ENCODE measurements at regions not wholly inside any gene's neighbourhood (a gene's known extent, or its start where the extent isn't known, plus 50 kb on each side); places are given as distances from the start of the nearest gene placed in this dataset.

DNA sequence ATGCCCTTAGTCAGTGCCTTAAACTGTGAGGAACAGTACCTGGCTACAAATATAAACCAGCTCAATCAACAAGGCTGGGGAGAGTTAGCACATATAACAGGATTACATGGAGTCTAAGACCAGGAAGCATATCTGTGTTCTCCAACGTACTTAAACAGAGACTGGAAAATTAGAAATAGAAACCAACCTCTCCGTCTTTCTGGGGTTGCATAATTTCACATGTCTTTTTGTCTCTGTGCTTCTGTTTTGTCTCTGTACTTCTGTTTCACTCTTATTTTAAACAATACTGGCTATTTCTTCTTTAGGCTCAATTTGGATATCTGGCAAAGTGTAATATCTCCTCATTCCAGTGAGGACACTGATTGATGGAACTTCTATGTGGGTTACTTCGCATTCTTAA lies 749.0 kb upstream of the ZEB2 start:
- peaks cover 0 to 8% (median 3%) of the 10 kb centered on the region in 3 donors for H3K36me3 Mint-ChIP-seq
- peaks cover 3 to 10% (median 4%) of the 10 kb centered on the region in 3 donors for H3K27me3 Mint-ChIP-seq (ENCODE audit: low read depth in 3 of 3)
- no peaks in the 10 kb centered on the region for H3K4me1 Mint-ChIP-seq
- no peak for DNase-seq
- H3K27ac Mint-ChIP-seq, result no peak overlapping the region
- no peak overlapping the region for H3K4me3 Mint-ChIP-seq
- H3K9me3 Mint-ChIP-seq, result peaks cover 6 to 24% (median 9%) of the 10 kb centered on the region in 6 donors

- Mint-ChIP-seq H3K36me3 (peaks cover 0 to 7% (median 3%) of the 10 kb centered on the region in 3 donors), H3K9me3 (peaks cover 0 to 11% (median 7%) of the 10 kb centered on the region in 6 donors), H3K4me3 (no peak overlapping the region), H3K27ac (no peak overlapping the region), H3K4me1 (no peaks in the 10 kb centered on the region), H3K27me3 (ENCODE audit: low read depth in 3 of 3) (peaks cover 3 to 9% (median 5%) of the 10 kb centered on the region in 3 donors)
- no peak for DNase-seq
Measured at GRCh38 chr2:145267451-145267850, 747.5 kb upstream of the ZEB2 start.

GRCh38 chr2:145265244-145265643 lies 745.3 kb upstream of the ZEB2 start:
- Mint-ChIP-seq H3K36me3 (peaks cover 0 to 3% (median 0%) of the 10 kb centered on the region in 3 donors), H3K9me3 (peaks cover 0 to 2% (median 0%) of the 10 kb centered on the region in 6 donors), H3K27me3 (ENCODE audit: low read depth in 3 of 3) (peaks cover 8 to 18% (median 10%) of the 10 kb centered on the region in 3 donors), H3K4me1 (peaks cover 3 to 4% of the 10 kb centered on the region in 2 donors), H3K4me3 (no peak overlapping the region), H3K27ac (no peak overlapping the region)
- no peak for DNase-seq

- H3K36me3 Mint-ChIP-seq, result peaks cover 0 to 3% (median 0%) of the 10 kb centered on the region in 3 donors
- DNase-seq, result no peak
- no peak overlapping the region for H3K27ac Mint-ChIP-seq
- peaks cover 20 to 22% of the 10 kb centered on the region in 2 donors for H3K4me1 Mint-ChIP-seq
- H3K4me3 Mint-ChIP-seq, result no peak overlapping the region
- H3K9me3 Mint-ChIP-seq, result peaks cover 0 to 2% (median 0%) of the 10 kb centered on the region in 6 donors
- H3K27me3 Mint-ChIP-seq (ENCODE audit: low read depth in 3 of 3), result peaks cover 15 to 39% (median 19%) of the 10 kb centered on the region in 3 donors
Measured at GRCh38 chr2:145260674-145261073, 740.8 kb upstream of the ZEB2 start.

DNA sequence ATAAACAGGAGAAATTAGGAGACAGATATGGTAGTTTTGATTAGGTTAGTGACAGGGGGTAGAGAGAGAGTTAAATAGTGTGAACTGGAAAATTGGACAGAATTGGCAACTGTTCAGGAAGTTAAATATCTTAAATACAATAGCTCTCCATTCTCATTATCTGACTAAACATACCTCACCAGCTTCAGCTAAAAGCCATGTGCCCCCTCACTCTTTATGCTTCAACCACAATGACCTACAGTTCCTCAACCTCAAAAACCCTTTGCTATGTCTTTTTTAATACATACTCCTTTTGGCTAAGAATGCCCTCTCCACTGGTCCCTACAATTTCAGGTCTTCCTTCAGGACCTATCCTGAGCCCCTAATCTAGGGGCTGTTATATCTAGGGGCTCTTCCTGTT lies 740.2 kb upstream of the ZEB2 start:
- Mint-ChIP-seq H3K27me3 (ENCODE audit: low read depth in 3 of 3) (peaks cover 15 to 40% (median 19%) of the 10 kb centered on the region in 3 donors), H3K9me3 (peaks cover 0 to 2% (median 0%) of the 10 kb centered on the region in 6 donors), H3K27ac (no peak overlapping the region), H3K36me3 (peaks cover 0 to 2% (median 0%) of the 10 kb centered on the region in 3 donors), H3K4me1 (peaks cover 20 to 22% of the 10 kb centered on the region in 2 donors), H3K4me3 (peak overlapping the region in 1 of 5 donors; percentile 59)
- DNase-seq, result no peak

- Mint-ChIP-seq H3K4me3 (peak overlapping the region; percentile 3 to 60 (median 19)), H3K27ac (no peak overlapping the region), H3K9me3 (peaks cover 0 to 3% (median 0%) of the 10 kb centered on the region in 6 donors), H3K27me3 (ENCODE audit: low read depth in 3 of 3) (peaks cover 19 to 37% (median 20%) of the 10 kb centered on the region in 3 donors), H3K36me3 (no peaks in the 10 kb centered on the region), H3K4me1 (peaks cover 20 to 22% of the 10 kb centered on the region in 2 donors)
- peak; percentile 59 to 73 (median 66) for DNase-seq
Measured at GRCh38 chr2:145258903-145259579, 739.1 kb upstream of the ZEB2 start.

- H3K4me1 Mint-ChIP-seq, result peaks cover 20 to 22% of the 10 kb centered on the region in 2 donors
- peaks cover 19 to 37% (median 20%) of the 10 kb centered on the region in 3 donors for H3K27me3 Mint-ChIP-seq (ENCODE audit: low read depth in 3 of 3)
- no peak overlapping the region for H3K4me3 Mint-ChIP-seq
- no peak overlapping the region for H3K27ac Mint-ChIP-seq
- no peak for DNase-seq
- peaks cover 0 to 3% (median 0%) of the 10 kb centered on the region in 6 donors for H3K9me3 Mint-ChIP-seq
- H3K36me3 Mint-ChIP-seq, result no peaks in the 10 kb centered on the region
Measured at GRCh38 chr2:145257931-145258330, 738.0 kb upstream of the ZEB2 start.

DNA sequence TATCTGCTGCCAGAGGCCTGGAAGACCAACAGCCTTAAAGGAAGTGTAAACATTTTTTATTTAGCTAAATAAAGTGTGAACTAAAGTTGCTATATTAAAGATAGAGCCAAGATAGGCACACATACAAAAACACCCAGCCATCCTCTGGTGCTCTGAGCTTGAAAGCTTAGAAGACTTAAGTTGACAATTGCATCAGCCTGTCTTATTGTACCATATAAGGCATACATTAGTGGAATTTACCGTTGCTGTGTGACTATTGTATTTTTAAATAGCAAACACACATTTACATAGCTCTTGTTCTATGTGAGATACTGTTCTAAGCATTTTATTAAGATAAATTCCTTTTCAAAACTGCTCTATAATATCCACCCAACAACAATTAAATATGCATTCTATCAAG lies 736.6 kb upstream of the ZEB2 start:
- no peak for DNase-seq
- no peak overlapping the region for H3K4me3 Mint-ChIP-seq
- peaks cover 0 to 3% (median 0%) of the 10 kb centered on the region in 6 donors for H3K9me3 Mint-ChIP-seq
- H3K27me3 Mint-ChIP-seq (ENCODE audit: low read depth in 3 of 3), result peaks cover 14 to 33% (median 16%) of the 10 kb centered on the region in 3 donors
- no peak overlapping the region for H3K27ac Mint-ChIP-seq
- H3K4me1 Mint-ChIP-seq, result peaks cover 20 to 22% of the 10 kb centered on the region in 2 donors
- no peaks in the 10 kb centered on the region for H3K36me3 Mint-ChIP-seq

DNA sequence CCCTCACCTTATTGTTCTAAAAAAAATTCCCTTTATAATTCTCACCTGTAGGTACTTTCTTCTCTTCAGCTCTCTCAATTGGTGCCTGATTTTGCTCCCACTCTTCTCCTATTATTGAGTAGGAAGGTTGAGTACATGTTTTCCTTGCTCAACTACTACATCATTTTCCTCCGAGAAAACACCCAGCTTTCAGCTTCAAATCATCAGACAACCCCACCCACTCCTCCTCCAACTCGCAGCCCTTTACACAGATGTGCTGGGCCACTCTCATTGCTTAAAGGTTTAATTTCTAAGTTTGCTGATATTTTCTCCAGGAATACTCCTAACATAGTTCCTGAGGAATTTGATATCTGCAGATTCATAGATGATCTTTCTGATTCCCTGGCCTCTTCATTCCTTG lies 734.4 kb upstream of the ZEB2 start:
- H3K4me3 Mint-ChIP-seq, result no peak overlapping the region
- H3K36me3 Mint-ChIP-seq, result no peaks in the 10 kb centered on the region
- H3K27me3 Mint-ChIP-seq (ENCODE audit: low read depth in 3 of 3), result peaks cover 11 to 18% (median 13%) of the 10 kb centered on the region in 3 donors
- peaks cover 8 to 9% of the 10 kb centered on the region in 2 donors for H3K4me1 Mint-ChIP-seq
- no peak overlapping the region for H3K27ac Mint-ChIP-seq
- DNase-seq, result no peak
- H3K9me3 Mint-ChIP-seq, result peaks cover 0 to 2% (median 0%) of the 10 kb centered on the region in 6 donors

DNA sequence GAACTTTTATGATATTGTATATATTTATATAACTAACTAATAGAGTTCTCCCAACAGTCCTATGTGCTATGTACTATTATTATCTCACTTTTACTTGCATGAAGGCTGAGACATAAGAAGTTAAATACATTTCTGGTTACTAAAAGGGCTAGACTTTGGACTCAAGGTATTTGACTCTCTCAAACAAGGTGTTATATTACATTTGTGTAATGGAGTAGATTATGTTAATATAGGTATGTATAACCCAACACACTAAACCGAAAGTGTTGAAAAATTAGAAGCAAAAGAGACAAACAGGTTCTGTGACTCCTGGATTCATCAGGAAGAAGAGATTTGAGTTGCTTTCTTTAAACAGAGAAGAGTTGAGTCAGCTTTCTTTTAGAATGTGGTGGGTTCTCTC lies 733.6 kb upstream of the ZEB2 start:
- Mint-ChIP-seq H3K27me3 (ENCODE audit: low read depth in 3 of 3) (peaks cover 7 to 10% (median 8%) of the 10 kb centered on the region in 3 donors), H3K4me3 (no peak overlapping the region), H3K27ac (no peak overlapping the region), H3K36me3 (no peaks in the 10 kb centered on the region), H3K4me1 (peaks cover under 1% of the 10 kb centered on the region in 2 donors), H3K9me3 (peaks cover 0 to 2% (median 0%) of the 10 kb centered on the region in 6 donors)
- DNase-seq, result no peak

DNA sequence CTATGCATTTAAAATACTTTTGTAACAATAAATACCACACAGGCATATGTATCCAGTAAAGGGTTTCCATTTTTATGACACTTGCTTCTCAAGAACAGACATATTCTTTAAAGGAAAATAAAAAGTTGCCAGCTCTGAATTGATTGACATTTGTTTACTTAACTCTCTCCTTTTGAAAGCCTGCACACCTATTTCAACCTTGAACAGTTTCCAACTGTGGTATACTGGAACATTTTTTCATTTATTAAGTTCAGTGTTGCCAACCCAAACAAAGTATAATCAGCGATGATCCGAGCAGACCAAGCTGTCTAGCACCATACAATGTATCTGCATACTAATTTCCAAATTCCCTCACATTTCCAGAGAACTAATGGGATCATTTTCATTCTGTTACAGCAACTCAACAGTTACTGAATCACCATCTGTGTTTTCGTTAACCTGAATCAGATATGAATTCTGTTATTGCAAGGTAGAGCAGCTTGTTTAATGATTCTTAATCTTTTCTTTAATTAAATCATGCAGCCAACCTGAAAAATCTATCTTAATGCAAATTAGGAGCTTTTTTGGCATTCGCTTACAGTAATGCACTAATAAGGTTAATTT lies 725.5 kb upstream of the ZEB2 start:
- H3K27me3 Mint-ChIP-seq (ENCODE audit: low read depth in 3 of 3), result peaks cover 4 to 13% (median 6%) of the 10 kb centered on the region in 3 donors

DNA sequence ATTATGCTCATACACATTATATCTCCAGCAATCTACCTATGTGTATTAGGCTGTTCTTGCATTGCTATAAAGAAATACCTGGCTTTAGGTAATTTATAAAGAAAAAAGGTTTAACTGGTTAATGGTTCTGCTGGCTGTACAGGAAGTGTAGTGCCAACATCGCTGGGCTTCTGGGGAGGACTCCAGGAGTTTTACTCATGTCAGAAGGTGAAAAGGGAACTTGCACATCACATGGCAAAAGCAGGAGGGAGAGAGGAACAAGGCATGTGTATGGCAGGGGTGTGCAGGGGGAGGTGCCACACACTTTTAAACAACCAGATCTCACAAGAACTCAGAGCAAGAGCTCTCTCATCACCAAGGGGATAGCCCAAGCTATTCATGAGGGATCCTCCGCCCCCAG lies 715.4 kb upstream of the ZEB2 start:
- Mint-ChIP-seq H3K27ac (no peak overlapping the region), H3K27me3 (ENCODE audit: low read depth in 3 of 3) (peaks cover 2 to 10% (median 8%) of the 10 kb centered on the region in 3 donors), H3K36me3 (peaks cover 0 to 9% (median 0%) of the 10 kb centered on the region in 3 donors), H3K4me3 (no peak overlapping the region), H3K4me1 (no peaks in the 10 kb centered on the region), H3K9me3 (no peaks in the 10 kb centered on the region)
- DNase-seq, result no peak

More for the DNA sequence above, 725.5 kb upstream of the ZEB2 start:
- Mint-ChIP-seq H3K27ac (no peak overlapping the region), H3K9me3 (peaks cover 0 to 1% (median 0%) of the 10 kb centered on the region in 6 donors), H3K4me3 (no peak overlapping the region), H3K4me1 (no peaks in the 10 kb centered on the region), H3K36me3 (no peaks in the 10 kb centered on the region)
- no peak for DNase-seq

DNA sequence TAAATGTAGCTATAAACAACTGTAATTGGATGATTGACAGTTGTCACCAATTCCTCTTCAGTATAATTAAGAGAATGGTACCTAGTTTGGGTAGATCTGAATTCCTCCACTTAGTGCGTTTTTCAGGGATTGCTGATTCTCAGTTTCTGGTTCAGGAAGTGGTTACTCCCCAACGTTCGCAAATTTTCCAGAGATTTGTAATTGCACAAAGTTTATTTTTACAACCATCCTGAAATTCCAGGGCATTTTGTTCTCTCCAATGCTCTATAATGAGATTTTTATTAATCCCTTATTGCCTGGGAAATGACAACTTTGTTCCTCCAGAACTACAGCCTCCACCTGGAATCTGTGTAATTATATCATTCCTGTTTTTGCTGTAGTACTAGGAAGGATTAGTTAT lies 710.6 kb upstream of the ZEB2 start:
- no peak overlapping the region for H3K4me3 Mint-ChIP-seq
- peaks cover 0 to 4% (median 3%) of the 10 kb centered on the region in 3 donors for H3K36me3 Mint-ChIP-seq
- no peak overlapping the region for H3K27ac Mint-ChIP-seq
- H3K9me3 Mint-ChIP-seq, result peaks cover 0 to 2% (median 0%) of the 10 kb centered on the region in 6 donors
- no peak for DNase-seq
- peaks cover 0 to 8% (median 6%) of the 10 kb centered on the region in 3 donors for H3K27me3 Mint-ChIP-seq (ENCODE audit: low read depth in 3 of 3)
- H3K4me1 Mint-ChIP-seq, result no peaks in the 10 kb centered on the region

- Mint-ChIP-seq H3K27me3 (ENCODE audit: low read depth in 3 of 3) (peaks cover 0 to 5% (median 2%) of the 10 kb centered on the region in 3 donors), H3K4me1 (no peaks in the 10 kb centered on the region), H3K9me3 (peaks cover 0 to 2% (median 0%) of the 10 kb centered on the region in 6 donors), H3K36me3 (peaks cover 0 to 4% (median 3%) of the 10 kb centered on the region in 3 donors), H3K27ac (no peak overlapping the region), H3K4me3 (no peak overlapping the region)
- no peak for DNase-seq
Measured at GRCh38 chr2:145228506-145228905, 708.6 kb upstream of the ZEB2 start.
